ENCODE measurements at regions not wholly inside any gene's neighbourhood (a gene's known extent, or its start where the extent isn't known, plus 50 kb on each side); places are given as distances from the start of the nearest gene placed in this dataset.

DNA sequence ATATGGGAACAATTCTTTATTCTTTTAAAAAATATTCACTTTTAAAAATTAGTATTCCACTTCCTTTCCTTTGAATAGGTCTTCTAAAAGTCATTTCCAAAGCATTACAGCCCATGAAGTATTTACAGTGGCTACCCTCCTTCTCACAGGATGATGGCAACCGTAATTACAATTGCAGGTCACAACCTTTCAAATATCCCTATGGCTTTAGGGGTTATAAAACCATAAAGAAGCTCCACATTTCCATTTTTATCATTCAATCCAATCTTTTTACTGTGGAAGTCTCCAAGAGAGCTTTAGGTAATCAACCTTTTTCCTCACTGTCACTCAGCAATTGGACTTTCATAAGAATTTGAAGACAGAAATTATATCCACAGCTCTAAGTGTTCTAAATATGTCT is 488.9 kb upstream of the CA10 start:
- no peak overlapping the region for H3K9ac ChIP-seq (ENCODE audit: insufficient read depth, low read length)
- no peak overlapping the region for H3K4me3 ChIP-seq (replicated peaks in 1 of 4; ENCODE audit: control extremely low read depth in 1 of 4, insufficient read depth in 1 of 4, low read depth in 3 of 4, low read length in 4 of 4)
- no peaks in the 10 kb centered on the region for H3K36me3 ChIP-seq (ENCODE audit: control insufficient read depth, insufficient read depth, low read length)
- no peaks in the 10 kb centered on the region for H4K20me1 ChIP-seq (ENCODE audit: control insufficient read depth, extremely low read depth, insufficient read depth, low read length)
- H3K4me2 ChIP-seq (ENCODE audit: extremely low read depth, insufficient read depth, low read length): no peak overlapping the region
- no peaks in the 10 kb centered on the region for H3K9me3 ChIP-seq (ENCODE audit: control insufficient read depth, insufficient read depth, low read depth, low read length)
- TF ChIP-seq EZH2 (IDR thresholded peaks at IDR 0.05; ENCODE audit: low read length, missing control alignments): no peak
- TF ChIP-seq, protein P1, sequence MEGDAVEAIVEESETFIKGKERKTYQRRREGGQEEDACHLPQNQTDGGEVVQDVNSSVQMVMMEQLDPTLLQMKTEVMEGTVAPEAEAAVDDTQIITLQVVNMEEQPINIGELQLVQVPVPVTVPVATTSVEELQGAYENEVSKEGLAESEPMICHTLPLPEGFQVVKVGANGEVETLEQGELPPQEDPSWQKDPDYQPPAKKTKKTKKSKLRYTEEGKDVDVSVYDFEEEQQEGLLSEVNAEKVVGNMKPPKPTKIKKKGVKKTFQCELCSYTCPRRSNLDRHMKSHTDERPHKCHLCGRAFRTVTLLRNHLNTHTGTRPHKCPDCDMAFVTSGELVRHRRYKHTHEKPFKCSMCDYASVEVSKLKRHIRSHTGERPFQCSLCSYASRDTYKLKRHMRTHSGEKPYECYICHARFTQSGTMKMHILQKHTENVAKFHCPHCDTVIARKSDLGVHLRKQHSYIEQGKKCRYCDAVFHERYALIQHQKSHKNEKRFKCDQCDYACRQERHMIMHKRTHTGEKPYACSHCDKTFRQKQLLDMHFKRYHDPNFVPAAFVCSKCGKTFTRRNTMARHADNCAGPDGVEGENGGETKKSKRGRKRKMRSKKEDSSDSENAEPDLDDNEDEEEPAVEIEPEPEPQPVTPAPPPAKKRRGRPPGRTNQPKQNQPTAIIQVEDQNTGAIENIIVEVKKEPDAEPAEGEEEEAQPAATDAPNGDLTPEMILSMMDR (conservative IDR thresholded peaks at IDR 0.05 in 1 of 2, IDR thresholded peaks at IDR 0.05 in 1 of 2; ENCODE audit: low read depth in 1 of 2, low read length in 2 of 2): no peak
- no peaks in the 10 kb centered on the region for H3K4me1 ChIP-seq (ENCODE audit: control insufficient read depth, extremely low read depth, insufficient read depth, low read length)
- H2AFZ ChIP-seq (ENCODE audit: low read length): no peak overlapping the region
- no peaks in the 10 kb centered on the region for H3K79me2 ChIP-seq (ENCODE audit: control insufficient read depth, insufficient read depth, low read length)
- no peaks in the 10 kb centered on the region for H3K27me3 ChIP-seq (ENCODE audit: control insufficient read depth, insufficient read depth, low read length)
- DNase-seq (ENCODE audit: low read depth in 2 of 2): no peak
- H3K27ac ChIP-seq (ENCODE audit: insufficient read depth, low read length): no peak overlapping the region

GRCh38 chr17:52636443-52636842 is 477.9 kb upstream of the CA10 start:
- Histone ChIP-seq H3K4me3 (replicated peaks in 1 of 4; ENCODE audit: control extremely low read depth in 1 of 4, insufficient read depth in 1 of 4, low read depth in 3 of 4, low read length in 4 of 4) (no peak overlapping the region), H3K79me2 (ENCODE audit: control insufficient read depth, insufficient read depth, low read length) (no peaks in the 10 kb centered on the region), H3K27ac (ENCODE audit: insufficient read depth, low read length) (no peak overlapping the region), H2AFZ (ENCODE audit: low read length) (no peak overlapping the region), H3K9ac (ENCODE audit: insufficient read depth, low read length) (no peak overlapping the region), H3K27me3 (ENCODE audit: control insufficient read depth, insufficient read depth, low read length) (no peaks in the 10 kb centered on the region), H3K4me1 (ENCODE audit: control insufficient read depth, extremely low read depth, insufficient read depth, low read length) (no peaks in the 10 kb centered on the region), H3K9me3 (ENCODE audit: control insufficient read depth, insufficient read depth, low read depth, low read length) (no peaks in the 10 kb centered on the region), H4K20me1 (ENCODE audit: control insufficient read depth, extremely low read depth, insufficient read depth, low read length) (no peaks in the 10 kb centered on the region), H3K36me3 (ENCODE audit: control insufficient read depth, insufficient read depth, low read length) (no peaks in the 10 kb centered on the region), H3K4me2 (ENCODE audit: extremely low read depth, insufficient read depth, low read length) (no peak overlapping the region)
- TF ChIP-seq, protein P1 (conservative IDR thresholded peaks at IDR 0.05 in 1 of 2, IDR thresholded peaks at IDR 0.05 in 1 of 2; ENCODE audit: low read depth in 1 of 2, low read length in 2 of 2): no peak
- no peak for TF ChIP-seq EZH2 (IDR thresholded peaks at IDR 0.05; ENCODE audit: low read length, missing control alignments)
- DNase-seq (ENCODE audit: low read depth in 2 of 2): no peak

GRCh38 chr17:52606590-52606989 is 448.1 kb upstream of the CA10 start:
- no peak for DNase-seq (ENCODE audit: low read depth in 2 of 2)
- Histone ChIP-seq H3K36me3 (ENCODE audit: control insufficient read depth, insufficient read depth, low read length) (no peaks in the 10 kb centered on the region), H3K9me3 (ENCODE audit: control insufficient read depth, insufficient read depth, low read depth, low read length) (no peaks in the 10 kb centered on the region), H3K4me1 (ENCODE audit: control insufficient read depth, extremely low read depth, insufficient read depth, low read length) (no peaks in the 10 kb centered on the region), H3K4me2 (ENCODE audit: extremely low read depth, insufficient read depth, low read length) (no peak overlapping the region), H2AFZ (ENCODE audit: low read length) (no peak overlapping the region), H3K79me2 (ENCODE audit: control insufficient read depth, insufficient read depth, low read length) (no peaks in the 10 kb centered on the region), H4K20me1 (ENCODE audit: control insufficient read depth, extremely low read depth, insufficient read depth, low read length) (no peaks in the 10 kb centered on the region), H3K27me3 (ENCODE audit: control insufficient read depth, insufficient read depth, low read length) (no peaks in the 10 kb centered on the region), H3K4me3 (replicated peaks in 1 of 4; ENCODE audit: control extremely low read depth in 1 of 4, insufficient read depth in 1 of 4, low read depth in 3 of 4, low read length in 4 of 4) (no peak overlapping the region), H3K9ac (ENCODE audit: insufficient read depth, low read length) (no peak overlapping the region), H3K27ac (ENCODE audit: insufficient read depth, low read length) (no peak overlapping the region)
- TF ChIP-seq, protein P1 (conservative IDR thresholded peaks at IDR 0.05 in 1 of 2, IDR thresholded peaks at IDR 0.05 in 1 of 2; ENCODE audit: low read depth in 1 of 2, low read length in 2 of 2): no peak
- no peak for TF ChIP-seq EZH2 (IDR thresholded peaks at IDR 0.05; ENCODE audit: low read length, missing control alignments)
